HG02852 (cell line): ENCODE measurements at regions not wholly inside any gene's neighbourhood (a gene's known extent, or its start where the extent isn't known, plus 50 kb on each side); places are given as distances from the start of the nearest gene placed in this dataset.

ENCODE experiments used
- ATAC-seq: cut with Tn5 transposase; IDR thresholded peaks from one replicate; pipeline ENCODE4 v1.9.1; 2021; ENCODE audit warnings: mild to moderate bottlenecking, moderate library complexity; ENCODE audit not compliant: unreplicated experiment

- ATAC-seq = no peak
Measured at GRCh38 chr10:128861018-128861901, 605.8 kb upstream of the MGMT start.

GRCh38 chr10:128863411-128863810, 603.6 kb upstream of the MGMT start:
- ATAC-seq = no peak

GRCh38 chr10:128863823-128864405, 603.1 kb upstream of the MGMT start:
- ATAC-seq = no peak

- no peak for ATAC-seq
Measured at GRCh38 chr10:128864554-128865295, 602.3 kb upstream of the MGMT start.

GRCh38 chr10:128865436-128866195, 601.4 kb upstream of the MGMT start:
- ATAC-seq = no peak

- no peak for ATAC-seq
Measured at GRCh38 chr10:128866551-128866950, 600.5 kb upstream of the MGMT start.

- no peak for ATAC-seq
Measured at GRCh38 chr10:128867210-128867609, 599.8 kb upstream of the MGMT start.

GRCh38 chr10:128867819-128868218, 599.2 kb upstream of the MGMT start:
- no peak for ATAC-seq

GRCh38 chr10:128868481-128868880, 598.6 kb upstream of the MGMT start:
- ATAC-seq = no peak

- ATAC-seq = no peak
Measured at GRCh38 chr10:128869101-128869749, 597.8 kb upstream of the MGMT start.

GRCh38 chr10:128870830-128871597, 596.0 kb upstream of the MGMT start:
- no peak for ATAC-seq

GRCh38 chr10:128871671-128872231, 595.3 kb upstream of the MGMT start:
- ATAC-seq = no peak

GRCh38 chr10:128873411-128874054, 593.5 kb upstream of the MGMT start:
- ATAC-seq = no peak

- ATAC-seq = no peak
Measured at GRCh38 chr10:128874331-128874730, 592.7 kb upstream of the MGMT start.

GRCh38 chr10:128875030-128875744, 591.9 kb upstream of the MGMT start:
- ATAC-seq = no peak

- ATAC-seq = no peak
Measured at GRCh38 chr10:128875956-128876736, 590.9 kb upstream of the MGMT start.

GRCh38 chr10:128877141-128877540, 589.9 kb upstream of the MGMT start:
- ATAC-seq = no peak

- no peak for ATAC-seq
Measured at GRCh38 chr10:128877936-128878335, 589.1 kb upstream of the MGMT start.
